Occipital lobe (tissue), 2 donors: ENCODE measurements at regions not wholly inside any gene's neighbourhood (a gene's known extent, or its start where the extent isn't known, plus 50 kb on each side); places are given as distances from the start of the nearest gene placed in this dataset. TPM values are rescaled to one million over a fixed set of nuclear protein-coding genes. Genes with fewer than 3 reads are reported as not detected.

Source experiments
- DNase-seq: peaks from one replicate; lab custom pipeline; 2025; lab: John Stamatoyannopoulos, UW
- small RNA-seq: library from RNA; depleted of rRNA; stranded (forward); fragments of <200 nt; gene quantifications from one replicate; pipeline ENCODE3, GENCODE V24; 2014

- no peak for DNase-seq
Observed at GRCh38 chr10:79007421-79008319, 61.1 kb upstream of the ZMIZ1 start.

DNA sequence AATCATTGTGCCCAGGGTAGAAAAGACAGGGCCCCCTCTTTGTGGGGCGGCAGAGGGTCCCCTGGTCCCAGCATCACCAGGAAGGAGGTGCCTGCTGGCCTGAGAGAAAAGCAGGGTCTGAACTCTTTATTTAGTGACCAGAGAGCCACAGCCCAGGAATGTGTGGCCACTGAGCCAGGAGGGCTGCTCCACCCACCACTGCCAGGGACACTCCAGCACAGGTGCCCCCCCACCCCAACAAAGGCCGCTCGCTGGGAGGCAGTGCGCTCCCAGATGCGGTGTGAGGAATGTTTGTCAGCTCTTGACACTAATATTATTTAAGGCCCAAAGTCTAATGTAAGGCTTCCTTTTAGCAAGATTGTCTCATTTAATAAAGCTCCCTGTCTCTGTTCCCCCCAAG, 59.6 kb upstream of the ZMIZ1 start:
- no peak for DNase-seq

DNA sequence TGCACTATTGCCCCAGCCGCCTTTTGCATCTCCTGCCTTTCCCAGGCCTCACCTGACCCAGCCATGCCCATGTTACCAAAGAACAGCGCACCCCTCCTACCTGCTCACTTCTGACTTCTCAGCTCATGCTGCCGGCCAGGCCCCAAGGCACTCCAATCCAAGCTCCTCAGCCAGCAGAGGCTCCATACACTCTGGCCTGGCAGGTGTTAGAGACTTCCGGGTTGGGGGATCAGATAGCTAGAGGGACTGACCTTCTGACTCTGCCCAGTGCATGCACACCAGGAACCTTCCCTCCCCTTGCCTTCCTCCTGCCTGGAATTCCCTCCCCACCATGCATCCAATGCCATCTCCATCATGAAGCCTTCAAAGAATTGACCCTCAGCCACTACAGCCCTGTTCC, 56.2 kb upstream of the ZMIZ1 start:
- no peak for DNase-seq

- no peak for DNase-seq
Observed at GRCh38 chr10:79013406-79013987, 55.3 kb upstream of the ZMIZ1 start.

DNA sequence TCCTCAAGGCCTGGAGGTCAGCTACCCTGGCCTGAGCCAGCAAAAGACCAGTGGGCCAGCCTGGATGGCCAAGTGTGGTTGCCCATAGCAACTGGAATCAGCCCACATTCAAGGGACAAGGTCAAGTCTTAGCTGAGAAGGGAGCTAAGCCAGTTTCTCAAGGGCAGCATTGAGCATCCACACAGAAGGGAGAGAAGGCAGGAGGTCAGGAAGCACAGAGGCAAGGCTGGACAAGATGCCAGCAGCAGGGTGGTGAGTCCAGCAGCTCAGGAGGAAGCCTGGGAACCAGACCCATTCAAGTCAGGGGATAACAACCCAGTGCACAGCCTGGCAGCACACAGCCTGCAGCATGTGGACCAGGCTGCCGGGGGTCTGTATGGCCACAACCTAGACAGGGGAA, 54.0 kb upstream of the ZMIZ1 start:
- no peak for DNase-seq

DNA sequence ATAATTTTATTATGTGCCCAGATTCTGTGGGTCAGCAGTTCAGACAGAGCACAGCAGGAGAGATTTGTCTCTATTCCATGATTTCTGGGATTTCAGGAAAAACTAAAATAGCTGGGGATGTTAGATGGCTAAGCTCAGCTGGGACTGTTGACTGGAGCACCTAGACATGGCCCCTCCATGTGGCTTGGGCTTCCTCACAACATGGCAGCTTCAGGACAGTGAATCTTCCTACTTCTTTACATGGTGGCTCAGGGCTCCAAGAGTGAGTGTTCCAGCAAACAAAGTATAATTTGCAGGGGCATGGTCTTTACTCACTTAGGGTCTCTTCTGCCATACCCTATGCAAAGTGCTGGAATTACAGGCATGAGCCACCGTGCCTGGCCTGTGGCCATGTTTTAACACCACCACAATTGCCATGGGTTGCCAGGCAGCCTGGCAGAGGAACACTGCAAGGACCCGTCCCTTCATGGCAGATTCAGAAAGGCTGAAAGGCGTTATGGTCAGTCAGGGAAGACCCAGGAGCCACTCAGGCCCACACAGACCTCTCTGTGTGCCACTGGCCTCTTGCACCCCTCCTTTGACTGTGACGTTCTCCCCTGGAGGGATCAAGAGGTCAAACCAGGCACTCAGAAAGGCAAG, 50.8 kb upstream of the ZMIZ1 start:
- DNase-seq, result no peak

DNA sequence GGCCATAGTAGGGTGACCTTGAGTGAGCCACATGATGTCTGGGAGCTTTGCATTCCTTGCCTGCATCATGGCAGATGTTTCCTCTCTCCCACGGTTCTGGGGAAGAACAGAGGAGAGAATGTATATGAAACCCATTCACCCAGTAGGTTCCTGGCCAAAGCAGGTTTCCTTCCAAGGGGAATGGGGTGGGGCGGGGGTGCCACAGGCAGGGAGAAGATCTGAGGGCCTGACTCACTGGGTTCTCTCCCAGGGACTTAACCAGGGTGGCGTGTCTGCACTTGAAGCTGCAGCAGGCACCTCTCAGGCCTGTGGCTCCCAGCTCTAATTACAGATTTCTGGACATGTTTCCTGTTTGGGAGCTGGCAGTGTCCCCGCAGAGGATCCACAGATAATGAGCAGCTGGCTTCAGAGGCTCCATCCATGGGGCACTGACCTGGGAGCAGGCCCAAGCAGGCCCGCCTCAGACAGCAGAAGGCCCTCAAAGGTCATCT, 50.2 kb upstream of the ZMIZ1 start:
- DNase-seq, result no peak

Small RNAs in the stretch of these regions (small RNA-seq; reads per million reads assigned to genes)
- not detected for gene RF00056
